GM21576 (cell line): ENCODE measurements at regions not wholly inside any gene's neighbourhood (a gene's known extent, or its start where the extent isn't known, plus 50 kb on each side); places are given as distances from the start of the nearest gene placed in this dataset.

Source experiments
- ATAC-seq: cut with Tn5 transposase; IDR thresholded peaks from one replicate; pipeline ENCODE4 v1.9.1; 2021; ENCODE audit warnings: mild to moderate bottlenecking, moderate library complexity; ENCODE audit not compliant: unreplicated experiment

GRCh38 chrX:139134316-139134715 is 396.2 kb upstream of the F9 start:
- ATAC-seq, result no peak

- ATAC-seq, result peak; percentile 79
Observed at GRCh38 chrX:139126493-139126892, 404.0 kb upstream of the F9 start.

DNA sequence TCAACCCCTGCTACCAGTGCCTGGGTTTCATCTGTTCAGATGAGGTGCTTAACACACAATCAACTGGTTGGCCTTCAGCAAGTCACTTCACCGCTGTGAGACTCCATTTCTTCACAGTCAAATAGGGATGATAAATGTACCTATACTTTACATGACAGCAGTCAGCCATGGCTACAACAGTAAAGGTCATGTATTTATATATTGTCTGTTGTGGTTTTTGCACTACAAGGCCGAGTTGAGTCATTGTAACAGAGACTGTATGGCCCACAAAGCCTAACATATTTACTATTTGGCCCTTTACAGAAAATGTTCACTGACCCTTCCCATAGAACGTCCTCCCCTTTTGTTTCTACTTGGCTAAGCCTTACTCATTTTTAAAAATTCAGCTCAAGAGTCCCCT is 404.6 kb upstream of the F9 start:
- ATAC-seq, result no peak

DNA sequence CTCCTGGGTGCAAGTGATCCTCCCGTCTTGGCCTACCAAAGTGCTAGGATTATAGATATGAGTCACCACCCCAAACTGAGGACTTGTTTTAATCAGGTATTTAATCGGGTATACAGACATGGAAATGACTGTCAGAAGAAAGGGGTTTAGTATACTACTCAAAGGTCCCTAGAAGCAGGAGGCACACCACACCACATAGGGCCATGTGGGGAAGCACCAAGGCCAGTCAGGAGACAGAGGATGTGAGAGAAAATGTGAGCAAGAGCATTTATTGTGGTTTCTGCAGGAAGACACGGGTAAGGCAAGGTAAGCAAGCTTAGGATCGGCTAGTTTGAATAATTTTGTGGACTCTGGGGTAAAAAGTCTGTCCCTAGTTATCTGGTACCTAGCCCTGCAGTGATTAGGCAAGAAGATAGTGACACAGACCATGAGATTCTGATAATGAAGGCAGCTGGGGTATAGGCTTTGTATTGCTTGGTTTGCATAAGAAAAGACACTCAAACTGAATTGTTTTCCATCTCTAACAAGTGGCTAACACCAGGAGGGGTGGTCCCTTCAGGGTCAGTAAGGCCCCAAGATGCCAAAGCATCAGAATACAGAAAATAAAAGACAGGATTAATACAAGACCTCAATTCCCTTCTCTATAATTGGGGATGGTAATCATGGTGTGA is 408.8 kb upstream of the F9 start:
- ATAC-seq, result no peak

DNA sequence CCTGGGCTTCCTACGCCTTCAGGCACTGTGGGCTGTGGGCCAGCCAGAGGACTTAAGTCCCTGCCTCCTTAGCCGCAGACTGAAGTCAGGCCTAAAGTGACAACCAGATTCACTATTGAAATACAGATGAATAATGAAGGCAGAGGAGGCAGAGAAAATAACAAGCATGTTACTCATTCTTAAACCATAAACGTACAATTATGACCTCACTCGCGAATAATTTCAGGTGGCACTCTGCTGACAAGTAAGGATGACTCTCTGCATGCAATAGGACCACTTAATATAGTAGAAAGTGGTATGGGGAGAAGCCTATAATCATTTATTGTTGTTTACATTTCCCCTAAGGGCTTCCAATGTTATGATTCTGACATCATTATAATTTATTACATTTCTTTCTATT is 409.2 kb upstream of the FGF13 start:
- ATAC-seq, result no peak

GRCh38 chrX:139113708-139114107 is 402.2 kb upstream of the FGF13 start:
- no peak for ATAC-seq

- no peak for ATAC-seq
Observed at GRCh38 chrX:139112432-139112831, 400.9 kb upstream of the FGF13 start.

- no peak for ATAC-seq
Observed at GRCh38 chrX:139106069-139106468, 394.6 kb upstream of the FGF13 start.

DNA sequence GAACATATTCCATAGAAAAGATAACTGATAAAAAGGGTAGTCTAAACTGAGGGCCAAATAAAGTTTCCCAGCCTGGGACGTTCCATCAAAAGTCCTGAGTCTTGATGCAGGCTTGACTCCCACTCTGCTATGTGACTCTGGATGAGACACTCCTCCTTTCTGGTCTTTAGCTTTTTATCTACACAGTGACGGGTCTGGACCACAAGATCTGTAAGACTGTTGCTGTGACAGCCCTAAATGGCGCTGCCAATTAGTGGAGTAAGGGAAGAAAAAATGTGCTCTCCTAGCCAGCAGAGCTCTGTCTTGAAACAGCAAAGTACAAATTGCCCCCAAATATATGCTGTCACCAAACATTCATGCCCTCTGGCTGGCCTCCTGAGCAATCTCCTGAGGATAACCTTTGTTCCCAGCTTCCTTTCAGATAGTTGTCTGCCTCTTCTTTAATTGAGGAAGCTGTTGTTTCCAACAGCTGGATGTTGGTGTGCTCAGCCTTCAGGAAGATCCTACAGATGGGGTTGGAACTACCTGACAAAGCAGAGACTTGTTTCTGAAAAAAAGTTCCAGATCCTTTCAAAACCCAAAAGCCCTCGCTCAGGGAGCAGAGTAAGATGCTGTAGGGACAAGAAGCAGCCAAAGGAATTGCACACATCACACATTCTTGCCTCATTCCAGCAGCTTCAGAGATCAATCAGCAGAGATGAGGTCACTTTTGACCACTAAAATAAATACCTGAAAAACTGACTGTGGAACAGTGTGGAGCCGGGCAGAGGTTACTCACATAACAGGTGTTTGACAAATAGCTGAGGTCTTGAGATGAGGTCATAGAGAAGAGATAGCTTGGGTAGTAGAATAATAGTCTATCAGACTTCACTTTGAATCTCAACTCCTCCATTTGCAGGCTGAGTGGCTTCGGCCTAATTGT is 383.4 kb upstream of the FGF13 start:
- ATAC-seq, result no peak

GRCh38 chrX:139093201-139093600 is 381.7 kb upstream of the FGF13 start:
- no peak for ATAC-seq

- ATAC-seq, result no peak
Observed at GRCh38 chrX:139091878-139092277, 380.4 kb upstream of the FGF13 start.

GRCh38 chrX:139091066-139091465 is 379.5 kb upstream of the FGF13 start:
- ATAC-seq, result no peak

DNA sequence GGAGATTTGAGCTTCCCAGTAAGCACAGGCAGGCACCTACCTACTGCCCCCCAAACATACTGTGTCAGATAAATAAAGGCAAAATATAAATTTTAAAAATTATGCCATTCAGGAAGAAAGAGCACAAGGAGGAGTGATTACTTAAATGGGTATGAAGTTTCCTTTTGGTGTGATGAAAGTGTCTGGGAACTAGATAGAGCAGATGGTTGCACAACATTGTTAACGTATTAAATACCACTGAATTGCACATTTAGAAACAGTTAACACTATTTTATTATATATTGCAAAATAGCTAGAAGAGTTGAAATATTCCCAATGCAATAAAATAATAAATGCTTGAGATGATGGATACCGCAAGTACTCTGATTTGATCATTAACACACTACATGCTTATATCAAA is 374.7 kb upstream of the FGF13 start:
- ATAC-seq, result no peak

GRCh38 chrX:139085404-139085803 is 373.9 kb upstream of the FGF13 start:
- no peak for ATAC-seq

DNA sequence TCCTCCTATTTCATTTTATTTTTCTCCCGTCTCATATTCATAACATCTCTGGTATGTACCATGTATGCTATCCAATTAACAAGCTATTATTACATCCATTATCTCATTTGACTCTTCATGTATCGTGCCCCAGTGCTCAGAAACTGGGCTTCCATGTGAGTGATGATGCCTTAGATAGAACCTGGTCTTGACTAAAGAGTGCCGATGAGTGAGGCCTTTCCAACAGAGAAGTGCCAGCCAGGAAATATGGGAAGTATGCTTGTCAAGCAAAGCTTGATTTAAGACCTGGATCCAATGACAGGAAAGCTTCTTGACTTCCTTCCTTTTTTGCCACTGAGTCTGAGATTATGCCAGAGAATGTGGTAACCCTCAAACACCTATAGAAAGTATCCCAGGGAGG is 371.7 kb upstream of the FGF13 start:
- ATAC-seq, result no peak

GRCh38 chrX:139081965-139082364 is 370.4 kb upstream of the FGF13 start:
- no peak for ATAC-seq

DNA sequence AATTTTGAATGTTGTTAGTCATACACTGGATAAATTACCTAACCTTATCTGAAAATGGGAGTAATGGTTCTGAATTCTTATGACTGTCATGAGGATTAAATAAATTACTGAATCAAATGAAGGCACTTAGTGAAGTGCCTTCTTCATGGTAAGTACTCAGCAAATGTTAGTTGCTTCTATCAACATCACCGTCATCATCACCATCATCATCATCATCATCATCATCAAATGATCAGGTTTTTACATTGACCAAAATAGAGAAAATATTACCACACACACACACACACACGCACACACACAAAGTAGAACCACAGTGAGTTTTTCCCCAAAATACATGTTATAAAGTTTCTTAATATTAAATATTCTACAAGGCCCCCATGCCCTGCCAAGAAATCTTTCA is 368.3 kb upstream of the FGF13 start:
- no peak for ATAC-seq

DNA sequence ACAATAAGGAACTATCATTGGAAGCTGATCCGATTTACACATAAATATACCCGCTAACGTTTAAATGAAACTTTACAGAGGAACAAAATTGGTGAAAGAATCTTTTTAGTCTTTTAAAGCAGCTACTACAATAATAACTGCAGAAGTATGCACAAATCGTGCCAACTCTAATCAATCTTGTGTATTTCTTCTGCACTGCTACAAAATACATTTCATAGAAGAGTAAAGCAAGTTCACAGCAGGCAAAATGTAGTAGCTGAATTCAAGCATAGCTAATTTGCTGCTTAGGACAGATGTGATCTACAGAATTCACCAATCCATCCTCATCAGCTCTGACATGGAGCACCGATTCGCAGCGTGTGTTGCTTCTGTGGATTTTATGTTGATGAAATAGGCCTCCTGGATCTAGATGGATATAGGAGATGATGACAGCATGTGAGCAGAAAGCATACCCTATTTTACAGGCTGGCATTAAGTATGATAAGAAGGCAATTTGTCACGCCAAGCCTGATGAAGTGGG is 367.3 kb upstream of the FGF13 start:
- no peak for ATAC-seq

GRCh38 chrX:139078342-139078741 is 366.8 kb upstream of the FGF13 start:
- no peak for ATAC-seq

DNA sequence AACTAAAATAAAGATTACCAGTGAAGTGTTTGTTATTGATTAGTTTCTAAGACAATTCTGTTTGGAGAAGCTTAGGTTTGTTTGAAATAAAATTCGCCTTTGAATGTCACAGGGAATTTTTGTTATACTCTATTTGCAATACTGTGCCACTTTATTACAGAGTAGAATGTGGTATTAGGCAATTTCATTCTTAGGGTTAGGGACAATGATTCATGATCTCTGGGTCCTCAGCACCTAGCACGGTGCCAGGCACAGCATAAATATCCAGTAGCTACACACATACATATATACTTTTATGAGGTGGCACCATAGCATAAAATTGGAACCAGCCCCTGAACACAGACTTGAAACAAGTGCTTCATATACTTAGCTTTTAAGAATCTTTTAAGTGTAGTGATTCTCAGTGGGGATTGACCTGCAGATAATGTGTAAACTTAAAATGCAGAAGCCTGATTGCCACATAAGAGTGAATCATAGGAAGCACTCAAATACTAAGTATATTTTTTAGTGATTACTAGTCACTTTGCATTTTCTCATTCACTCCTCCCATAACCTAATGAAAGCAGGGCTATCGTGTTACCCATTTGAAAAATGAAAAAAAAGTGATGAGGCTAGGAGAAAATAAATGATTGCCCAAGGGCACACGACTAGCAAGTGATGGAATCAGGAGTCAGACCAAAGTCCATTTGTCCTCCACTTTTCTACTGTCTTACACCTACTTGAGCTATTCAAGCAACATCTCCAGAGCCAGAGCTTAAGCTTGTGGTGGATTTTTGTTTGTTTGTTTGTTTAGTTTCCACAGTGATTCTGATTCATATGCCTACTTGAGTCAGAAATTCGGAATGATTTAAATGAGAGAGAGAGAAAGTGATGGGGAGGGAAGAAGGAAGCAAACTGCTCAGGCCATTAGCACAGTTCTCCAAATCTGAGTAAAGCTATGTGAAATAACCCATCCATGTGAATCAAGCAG is 366.0 kb upstream of the FGF13 start:
- ATAC-seq, result no peak

GRCh38 chrX:139063364-139063763 is 351.8 kb upstream of the FGF13 start:
- no peak for ATAC-seq
